HG03039 (cell line): ENCODE measurements at regions not wholly inside any gene's neighbourhood (a gene's known extent, or its start where the extent isn't known, plus 50 kb on each side); places are given as distances from the start of the nearest gene placed in this dataset.
"Not testable (repeated sequence)": the region's sequence is repeated elsewhere in the genome, so short reads cannot be mapped to it uniquely, and the experiment has no call there.

Experiments used
- ATAC-seq: cut with Tn5 transposase; IDR thresholded peaks from one replicate; pipeline ENCODE4 v1.9.1; 2021; ENCODE audit warnings: mild to moderate bottlenecking, moderate library complexity; ENCODE audit not compliant: unreplicated experiment

DNA sequence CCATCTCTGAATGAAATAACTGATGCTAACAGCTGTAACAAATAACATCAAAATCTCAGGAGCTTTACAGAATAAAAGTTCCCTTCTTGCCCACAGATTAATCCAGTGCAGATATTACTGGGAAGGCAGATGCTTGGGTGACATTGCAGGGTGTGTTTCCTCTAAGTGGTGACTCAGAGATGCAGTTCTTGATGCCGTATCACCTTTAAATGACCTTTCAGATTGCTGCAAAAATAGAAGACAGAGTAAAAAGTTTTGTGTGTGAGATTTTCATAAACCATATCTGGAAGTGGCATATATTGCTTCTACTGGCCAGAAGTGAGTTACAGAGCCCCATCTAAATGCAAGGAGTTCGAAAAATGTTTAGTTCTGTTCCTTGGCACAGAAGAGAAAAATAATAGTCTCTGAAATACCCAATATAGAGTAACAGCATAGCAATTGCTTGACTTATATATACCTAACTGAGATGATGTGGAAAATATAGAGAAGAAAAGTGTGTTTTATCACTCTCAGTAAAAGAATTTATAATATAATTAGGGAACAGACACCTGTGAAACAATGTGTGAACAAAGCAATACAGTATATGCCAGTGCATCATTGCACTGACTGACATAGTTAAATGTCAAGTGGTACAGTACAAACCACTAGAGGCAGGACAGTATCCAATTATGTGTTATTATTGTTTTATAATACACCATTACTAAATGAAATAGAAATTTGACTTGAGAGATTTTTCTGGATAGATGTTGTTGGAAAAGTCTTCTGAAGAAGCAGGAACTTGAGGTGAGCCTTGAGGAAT, 430.7 kb upstream of the CBLB start:
- peak; percentile 65 for ATAC-seq

- ATAC-seq = peak; percentile 89
Measured at GRCh38 chr3:106302451-106303221, 433.8 kb upstream of the CBLB start.

GRCh38 chr3:106303766-106304165, 435.0 kb upstream of the CBLB start:
- no peak for ATAC-seq

- ATAC-seq = no peak
Measured at GRCh38 chr3:106305127-106305526, 436.3 kb upstream of the CBLB start.

- ATAC-seq = no peak
Measured at GRCh38 chr3:106305882-106306435, 437.1 kb upstream of the CBLB start.

GRCh38 chr3:106309274-106309673, 440.5 kb upstream of the CBLB start:
- no peak for ATAC-seq

DNA sequence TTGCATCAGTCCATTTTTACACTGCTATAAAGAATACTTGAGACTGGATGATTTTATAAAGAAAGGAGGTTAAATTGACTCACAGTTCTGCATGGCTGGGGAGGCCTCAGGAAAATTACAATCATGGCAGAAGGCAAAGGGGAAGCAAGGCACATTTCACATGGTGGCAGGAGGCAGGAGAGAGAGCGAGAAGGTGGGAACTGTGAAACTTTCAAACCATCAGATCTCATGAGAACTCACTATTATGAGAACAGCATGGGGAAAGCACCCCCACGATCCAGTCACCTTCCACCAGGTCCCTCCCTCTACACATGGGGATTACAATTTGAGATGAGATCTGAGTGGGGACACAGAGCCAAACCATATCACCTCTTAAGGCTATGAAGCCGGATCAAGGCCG, 441.0 kb upstream of the CBLB start:
- ATAC-seq = not testable (repeated sequence)

DNA sequence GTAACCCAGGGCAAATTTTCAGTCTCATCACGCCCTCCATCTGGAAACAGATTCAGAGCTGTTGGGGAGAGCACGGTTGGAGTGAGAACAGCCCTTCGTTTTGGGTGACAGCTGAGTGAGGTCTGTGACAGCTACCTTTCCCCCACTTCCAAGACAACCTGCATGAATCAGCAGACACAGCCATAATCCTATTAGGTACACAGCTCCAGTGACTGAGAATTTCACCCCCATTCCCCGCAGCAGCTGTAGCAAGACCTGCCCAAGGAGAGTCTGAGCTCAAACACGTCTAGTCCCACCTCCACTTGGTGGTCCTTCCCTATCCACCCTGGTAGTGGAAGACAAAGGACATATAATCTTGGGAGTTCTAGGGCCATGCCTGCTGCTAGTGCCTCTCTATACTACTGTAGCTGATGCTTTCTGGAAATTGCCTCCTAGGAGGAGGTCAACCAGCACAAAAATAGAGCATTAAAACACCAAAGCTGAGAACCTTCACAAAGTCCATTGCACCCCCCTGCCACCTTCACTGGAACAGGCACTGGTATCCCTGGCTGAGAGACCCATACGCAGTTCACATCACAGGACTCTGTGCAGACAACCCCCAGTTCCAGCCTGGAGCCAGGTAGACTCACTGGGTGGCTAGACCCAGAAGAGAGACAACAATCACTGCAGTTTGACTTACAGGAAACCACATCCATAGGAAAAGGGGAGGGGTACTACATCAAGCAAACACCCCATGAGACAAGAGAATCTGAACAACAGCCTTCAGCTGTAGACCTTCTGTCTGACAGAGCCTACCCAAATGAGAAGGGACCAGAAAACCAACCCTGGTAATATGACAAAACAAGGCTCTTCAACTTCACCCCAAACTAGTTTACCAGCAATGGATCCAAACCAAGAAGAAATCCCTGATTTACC, 448.6 kb upstream of the CBLB start:
- no peak for ATAC-seq

DNA sequence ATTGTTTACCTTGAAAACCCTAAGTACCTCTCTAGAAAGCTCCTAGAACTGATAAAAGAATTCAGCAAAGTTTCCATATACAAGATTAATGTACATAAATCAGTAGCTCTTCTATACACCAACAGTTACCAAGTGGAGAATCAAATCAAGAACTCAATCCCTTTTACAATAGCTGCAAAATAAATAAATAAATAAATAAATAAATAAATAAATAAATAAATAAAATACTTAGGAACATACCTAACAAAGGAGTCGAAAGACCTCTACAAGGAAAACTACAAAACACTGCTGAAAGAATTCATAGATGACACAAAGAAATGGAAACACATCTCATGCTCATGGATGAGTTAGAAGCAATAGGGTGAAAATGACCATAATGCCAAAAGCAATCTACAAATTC, 452.6 kb upstream of the CBLB start:
- not testable (repeated sequence) for ATAC-seq

- no peak for ATAC-seq
Measured at GRCh38 chr3:106323586-106323985, 454.8 kb upstream of the CBLB start.

GRCh38 chr3:106326941-106327695, 458.3 kb upstream of the CBLB start:
- ATAC-seq = no peak

GRCh38 chr3:106327696-106328025, 458.8 kb upstream of the CBLB start:
- ATAC-seq = no peak

DNA sequence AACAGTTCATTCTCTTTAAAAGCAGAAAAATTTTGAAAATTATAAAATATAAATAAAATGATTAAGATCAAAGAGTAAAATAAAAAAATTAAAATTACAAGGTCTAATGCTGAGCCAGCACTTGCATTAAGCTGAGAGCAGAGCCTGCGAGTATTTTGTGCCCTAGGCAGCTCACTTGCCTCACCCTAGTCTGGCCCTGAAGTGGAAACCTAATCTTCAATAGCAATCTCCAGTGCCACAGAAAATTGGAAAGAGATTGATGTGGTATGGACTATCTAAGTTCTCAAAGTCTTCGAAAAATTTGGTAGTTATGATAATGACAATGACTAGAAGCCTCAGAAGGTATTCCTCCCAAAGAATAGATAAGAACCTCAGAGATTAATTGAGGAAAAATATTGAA, 459.4 kb upstream of the CBLB start:
- ATAC-seq = no peak

DNA sequence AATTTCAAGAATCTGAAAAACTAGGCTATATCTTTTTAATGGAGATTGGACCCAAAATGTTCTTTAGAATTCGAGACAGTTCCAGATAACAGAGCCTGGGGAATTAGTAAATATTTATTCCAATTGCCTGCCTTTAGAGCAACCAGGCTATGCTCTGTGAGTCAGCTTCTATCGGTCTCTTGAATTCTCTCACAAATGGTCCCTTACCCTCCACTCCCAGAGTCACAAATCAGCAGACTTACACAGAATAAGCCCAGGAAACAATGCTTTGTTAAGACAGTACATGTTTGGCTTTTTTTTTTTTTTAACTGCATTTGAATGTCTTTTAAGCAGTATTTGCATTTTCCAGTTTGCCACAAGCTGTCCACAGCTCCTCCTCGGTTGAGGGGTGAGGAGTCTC, 460.7 kb upstream of the CBLB start:
- no peak for ATAC-seq

DNA sequence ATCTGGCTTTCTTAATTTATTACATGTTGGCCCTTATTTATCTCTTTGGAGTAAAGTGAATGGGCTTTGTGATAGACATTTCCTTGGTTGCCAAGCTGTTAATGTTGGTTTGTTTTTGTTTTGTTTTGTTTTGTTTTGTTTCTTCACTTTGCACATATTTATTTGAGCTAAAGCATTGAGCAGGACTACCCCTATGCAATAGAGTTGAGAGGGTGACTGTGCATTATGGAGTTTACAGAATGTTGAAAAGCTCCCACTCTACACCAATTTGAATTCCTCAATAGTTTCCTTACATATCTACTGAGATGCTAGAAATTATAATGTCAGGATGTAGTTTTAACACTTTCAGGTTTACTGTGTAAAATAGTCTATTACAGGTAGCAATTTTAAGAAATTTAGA, 462.8 kb upstream of the CBLB start:
- no peak for ATAC-seq

GRCh38 chr3:106332129-106332528, 463.3 kb upstream of the CBLB start:
- no peak for ATAC-seq

GRCh38 chr3:106332884-106333283, 464.1 kb upstream of the CBLB start:
- ATAC-seq = peak; percentile 56

DNA sequence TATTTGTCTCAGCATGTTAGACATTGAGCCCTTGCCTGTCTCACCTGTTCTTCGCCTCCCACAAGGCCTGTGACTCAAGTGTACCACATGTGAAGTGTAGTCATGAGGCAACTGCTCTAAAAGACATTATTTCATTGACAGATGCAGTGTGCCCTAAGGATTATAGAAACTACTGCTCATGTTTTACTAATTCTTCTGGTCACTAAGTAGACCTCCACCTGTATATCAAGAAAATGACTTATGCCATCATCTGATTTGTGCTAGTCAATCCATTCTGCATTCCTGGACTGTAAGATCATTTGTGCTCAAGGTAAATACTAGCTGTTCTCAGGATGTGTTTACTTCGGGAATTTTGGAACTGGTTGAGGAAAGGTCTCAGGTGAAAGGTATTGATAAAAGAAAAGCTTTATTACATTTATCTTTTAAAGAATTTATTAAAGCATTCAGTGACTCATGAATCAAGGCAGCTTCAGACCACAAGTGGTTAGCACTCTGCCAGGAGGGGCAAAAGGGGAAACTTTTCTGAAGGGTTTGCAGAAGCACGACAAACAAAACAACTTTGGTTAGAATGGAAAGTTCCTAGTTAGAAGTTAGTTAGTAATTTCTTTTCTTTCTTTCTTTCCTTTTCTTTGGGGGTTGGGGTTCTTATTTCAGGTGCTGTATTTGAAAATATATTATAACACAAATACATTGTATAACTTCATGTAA, 465.3 kb upstream of the CBLB start:
- ATAC-seq = peak; percentile 36

DNA sequence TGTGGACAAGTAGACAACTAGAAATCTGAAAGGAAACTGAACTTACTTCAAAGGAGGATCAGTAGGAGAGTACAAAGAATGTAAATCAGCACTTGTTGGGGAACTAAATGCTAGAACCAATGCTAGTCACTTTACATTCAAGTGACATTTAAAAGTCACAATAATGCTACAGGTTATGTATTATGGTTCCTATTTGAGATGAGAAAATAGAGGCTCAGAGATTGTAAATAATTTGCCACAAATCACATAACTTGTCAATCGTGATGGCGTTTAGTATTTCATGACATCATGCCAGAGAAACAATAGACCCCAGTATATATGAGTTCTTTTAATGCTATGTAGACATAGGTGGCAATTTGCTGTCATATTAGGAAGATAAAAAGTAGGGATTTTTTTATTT, 467.8 kb upstream of the CBLB start:
- no peak for ATAC-seq

DNA sequence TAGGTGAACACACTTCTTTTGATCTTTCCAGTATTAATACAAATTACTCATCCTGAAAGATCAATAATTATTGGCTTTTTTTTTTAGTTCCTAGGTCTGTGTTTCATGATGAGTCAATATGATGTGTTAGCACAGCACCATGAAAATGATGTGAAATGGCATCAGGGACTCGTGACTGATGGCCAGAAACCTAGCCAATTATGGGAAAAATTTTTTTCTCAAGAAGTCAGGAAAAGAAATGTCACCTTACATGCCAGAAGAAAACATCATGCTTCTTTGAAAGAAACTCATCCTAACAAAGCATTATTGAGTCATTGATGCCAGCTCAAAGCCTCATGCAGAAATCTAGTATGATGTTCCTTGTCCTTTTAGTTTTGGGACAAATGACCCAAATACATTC, 468.3 kb upstream of the CBLB start:
- ATAC-seq = no peak
